Activated CD4-positive, alpha-beta T cell treated with anti-CD3 and anti-CD28 coated beads, Interleukin-2, amount 50 U/mL, for 1 hour (primary cell): ENCODE measurements at regions not wholly inside any gene's neighbourhood (a gene's known extent, or its start where the extent isn't known, plus 50 kb on each side); places are given as distances from the start of the nearest gene placed in this dataset.

ENCODE experiments used
- DNase-seq: peaks from one replicate; pipeline ENCODE4 v3.0.0-alpha.2; 2020

- no peak for DNase-seq
Measured at GRCh38 chr13:40197936-40198595, 468.4 kb downstream of the FOXO1 start.

- DNase-seq: no peak
Measured at GRCh38 chr13:40200273-40200978, 466.0 kb downstream of the FOXO1 start.

- DNase-seq: no peak
Measured at GRCh38 chr13:40204246-40204645, 462.2 kb downstream of the FOXO1 start.

GRCh38 chr13:40205771-40206240 lies 460.6 kb downstream of the FOXO1 start:
- no peak for DNase-seq

GRCh38 chr13:40206241-40207000 lies 460.0 kb downstream of the FOXO1 start:
- DNase-seq: no peak

GRCh38 chr13:40207001-40207478 lies 459.4 kb downstream of the FOXO1 start:
- no peak for DNase-seq

- no peak for DNase-seq
Measured at GRCh38 chr13:40208517-40208916, 457.9 kb downstream of the FOXO1 start.

GRCh38 chr13:40210865-40211585 lies 455.4 kb downstream of the FOXO1 start:
- DNase-seq: no peak

- no peak for DNase-seq
Measured at GRCh38 chr13:40211586-40211968, 454.9 kb downstream of the FOXO1 start.

- no peak for DNase-seq
Measured at GRCh38 chr13:40213779-40214178, 452.7 kb downstream of the FOXO1 start.

- no peak for DNase-seq
Measured at GRCh38 chr13:40215311-40215710, 451.1 kb downstream of the FOXO1 start.

- DNase-seq: no peak
Measured at GRCh38 chr13:40215747-40216146, 450.7 kb downstream of the FOXO1 start.

GRCh38 chr13:40217675-40218074 lies 448.8 kb downstream of the FOXO1 start:
- no peak for DNase-seq

- no peak for DNase-seq
Measured at GRCh38 chr13:40220299-40220935, 446.0 kb downstream of the FOXO1 start.

GRCh38 chr13:40221131-40221459 lies 445.3 kb downstream of the FOXO1 start:
- no peak for DNase-seq

GRCh38 chr13:40221460-40222201 lies 444.8 kb downstream of the FOXO1 start:
- DNase-seq: peak; percentile 19

GRCh38 chr13:40223585-40223984 lies 442.9 kb downstream of the FOXO1 start:
- DNase-seq: no peak

- DNase-seq: no peak
Measured at GRCh38 chr13:40228496-40228895, 437.9 kb downstream of the FOXO1 start.

- DNase-seq: no peak
Measured at GRCh38 chr13:40228990-40229389, 437.5 kb downstream of the FOXO1 start.

- DNase-seq: no peak
Measured at GRCh38 chr13:40230833-40231266, 435.6 kb downstream of the FOXO1 start.

- no peak for DNase-seq
Measured at GRCh38 chr13:40231311-40231710, 435.1 kb downstream of the FOXO1 start.

- no peak for DNase-seq
Measured at GRCh38 chr13:40231751-40232150, 434.7 kb downstream of the FOXO1 start.
